ENCODE measurements at regions not wholly inside any gene's neighbourhood (a gene's known extent, or its start where the extent isn't known, plus 50 kb on each side); places are given as distances from the start of the nearest gene placed in this dataset.

DNA sequence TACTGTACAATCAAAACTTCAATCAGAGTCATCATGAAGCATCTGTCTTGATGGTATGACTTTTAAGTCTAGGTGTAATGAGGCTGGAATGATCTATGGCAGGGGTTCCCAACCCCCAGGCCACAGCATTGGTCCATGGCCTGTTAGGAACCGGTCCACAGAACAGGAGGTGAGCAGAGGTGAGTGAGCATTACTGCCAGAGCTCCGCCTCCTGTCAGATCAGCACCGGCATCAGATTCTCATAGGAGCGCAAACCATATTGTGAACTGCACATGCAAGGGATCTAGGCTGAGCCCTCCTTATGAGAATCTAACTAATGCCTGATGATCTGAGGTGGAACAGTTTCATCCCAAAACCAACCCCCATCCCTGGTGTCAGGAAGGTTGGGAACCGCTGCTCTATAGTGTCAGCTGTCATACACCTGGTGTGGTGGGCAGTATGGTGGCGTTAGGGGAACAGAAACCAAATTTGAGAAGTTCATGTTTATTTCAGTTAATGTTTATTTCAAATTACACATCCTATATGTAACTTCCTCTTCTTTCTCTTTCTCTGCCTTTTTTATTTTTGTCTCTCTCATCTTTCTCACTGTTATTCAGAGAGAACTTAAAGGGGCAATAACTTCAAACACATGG lies 432.6 kb downstream of the TNS3 start:
- TF ChIP-seq, protein P1, sequence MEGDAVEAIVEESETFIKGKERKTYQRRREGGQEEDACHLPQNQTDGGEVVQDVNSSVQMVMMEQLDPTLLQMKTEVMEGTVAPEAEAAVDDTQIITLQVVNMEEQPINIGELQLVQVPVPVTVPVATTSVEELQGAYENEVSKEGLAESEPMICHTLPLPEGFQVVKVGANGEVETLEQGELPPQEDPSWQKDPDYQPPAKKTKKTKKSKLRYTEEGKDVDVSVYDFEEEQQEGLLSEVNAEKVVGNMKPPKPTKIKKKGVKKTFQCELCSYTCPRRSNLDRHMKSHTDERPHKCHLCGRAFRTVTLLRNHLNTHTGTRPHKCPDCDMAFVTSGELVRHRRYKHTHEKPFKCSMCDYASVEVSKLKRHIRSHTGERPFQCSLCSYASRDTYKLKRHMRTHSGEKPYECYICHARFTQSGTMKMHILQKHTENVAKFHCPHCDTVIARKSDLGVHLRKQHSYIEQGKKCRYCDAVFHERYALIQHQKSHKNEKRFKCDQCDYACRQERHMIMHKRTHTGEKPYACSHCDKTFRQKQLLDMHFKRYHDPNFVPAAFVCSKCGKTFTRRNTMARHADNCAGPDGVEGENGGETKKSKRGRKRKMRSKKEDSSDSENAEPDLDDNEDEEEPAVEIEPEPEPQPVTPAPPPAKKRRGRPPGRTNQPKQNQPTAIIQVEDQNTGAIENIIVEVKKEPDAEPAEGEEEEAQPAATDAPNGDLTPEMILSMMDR (IDR thresholded peaks at IDR 0.05; ENCODE audit: insufficient read depth, low read depth, low read length): no peak
- TF ChIP-seq EZH2 (IDR thresholded peaks at IDR 0.05; ENCODE audit: insufficient read depth, low read length): no peak
